Stimulated activated CD4-positive, alpha-beta T cell treated with anti-CD3 and anti-CD28 coated beads, Interleukin-12 subunit alpha, Interleukin-12 subunit beta, amount 100 ng/mL, for 48 hours (primary cell): ENCODE measurements at regions not wholly inside any gene's neighbourhood (a gene's known extent, or its start where the extent isn't known, plus 50 kb on each side); places are given as distances from the start of the nearest gene placed in this dataset.
"Not testable (repeated sequence)": the region's sequence is repeated elsewhere in the genome, so short reads cannot be mapped to it uniquely, and the experiment has no call there.

Source experiments
- DNase-seq, 3 donors: peaks; one replicate each; pipeline ENCODE4 v3.0.0-alpha.2; 2020; ENCODE audit warnings: low read depth in 2 of 3, low spot score in 1 of 3

GRCh38 chr21:31537872-31538576, 121.5 kb upstream of the SOD1 start:
- DNase-seq: no peak

- no peak for DNase-seq
Measured at GRCh38 chr21:31536138-31536537, 123.4 kb upstream of the SOD1 start.

GRCh38 chr21:31531967-31532366, 127.5 kb upstream of the SOD1 start:
- DNase-seq: no peak

- no peak for DNase-seq
Measured at GRCh38 chr21:31530897-31531705, 128.4 kb upstream of the SOD1 start.

GRCh38 chr21:31530364-31530763, 129.1 kb upstream of the SOD1 start:
- DNase-seq: no peak

GRCh38 chr21:31529406-31529805, 130.1 kb upstream of the SOD1 start:
- DNase-seq: no peak

- DNase-seq: no peak
Measured at GRCh38 chr21:31526040-31526439, 133.5 kb upstream of the SOD1 start.

- no peak for DNase-seq
Measured at GRCh38 chr21:31524140-31524539, 135.4 kb upstream of the SOD1 start.

GRCh38 chr21:31521515-31521914, 138.0 kb upstream of the SOD1 start:
- DNase-seq: no peak

- no peak for DNase-seq
Measured at GRCh38 chr21:31520561-31521098, 138.9 kb upstream of the SOD1 start.

GRCh38 chr21:31518580-31518979, 140.9 kb upstream of the SOD1 start:
- no peak for DNase-seq

GRCh38 chr21:31517664-31518414, 141.7 kb upstream of the SOD1 start:
- DNase-seq: no peak

- DNase-seq: no peak
Measured at GRCh38 chr21:31515253-31515652, 144.2 kb upstream of the SOD1 start.

GRCh38 chr21:31514598-31514997, 144.9 kb upstream of the SOD1 start:
- DNase-seq: no peak

GRCh38 chr21:31513541-31513940, 146.0 kb upstream of the SOD1 start:
- not testable (repeated sequence) for DNase-seq

GRCh38 chr21:31511999-31512398, 147.5 kb upstream of the SOD1 start:
- not testable (repeated sequence) for DNase-seq

GRCh38 chr21:31511258-31511657, 148.2 kb upstream of the SOD1 start:
- no peak for DNase-seq

GRCh38 chr21:31509194-31510017, 150.1 kb upstream of the SOD1 start:
- peak; percentile 77 to 80 (median 79) for DNase-seq

GRCh38 chr21:31505975-31506374, 153.5 kb upstream of the SOD1 start:
- no peak for DNase-seq

GRCh38 chr21:31503939-31504338, 155.6 kb upstream of the SOD1 start:
- DNase-seq: no peak

GRCh38 chr21:31503467-31503866, 156.0 kb upstream of the SOD1 start:
- DNase-seq: no peak
